ENCODE measurements at regions not wholly inside any gene's neighbourhood (a gene's known extent, or its start where the extent isn't known, plus 50 kb on each side); places are given as distances from the start of the nearest gene placed in this dataset.
A peak's percentile ranks its signal among the peaks of the same experiment; 100 is the strongest.
"Not testable (repeated sequence)": the region's sequence is repeated elsewhere in the genome, so short reads cannot be mapped to it uniquely, and the experiment has no call there.

DNA sequence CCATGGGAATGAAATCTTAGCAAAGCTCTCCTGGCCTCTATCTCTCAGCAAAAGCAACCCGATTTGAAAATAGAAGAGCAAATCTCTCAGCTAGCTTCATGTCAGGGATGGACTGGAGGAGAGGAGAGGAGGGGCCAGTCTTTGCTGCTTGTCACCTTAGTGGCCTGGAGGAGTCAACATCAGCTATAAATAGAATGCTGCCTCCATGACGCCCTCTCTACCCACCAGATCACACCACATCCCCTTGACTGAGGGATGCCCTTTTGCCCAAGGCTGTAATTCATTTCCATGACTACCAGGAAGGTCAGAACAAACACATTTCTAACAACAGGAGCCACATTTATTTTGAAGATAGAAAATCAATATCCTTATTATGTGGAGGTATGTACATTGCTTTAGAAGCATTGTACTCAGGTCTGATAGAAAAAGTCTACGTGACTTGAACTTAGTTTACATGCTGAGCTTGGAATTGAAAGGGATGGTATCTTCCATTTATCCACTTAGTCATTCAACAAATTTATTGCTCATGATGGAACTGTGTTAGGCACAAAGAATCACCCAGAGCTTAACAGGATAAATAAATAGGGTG lies 92.4 kb upstream of the LIFR start:
- peak; percentile 34 for DNase-seq

DNA sequence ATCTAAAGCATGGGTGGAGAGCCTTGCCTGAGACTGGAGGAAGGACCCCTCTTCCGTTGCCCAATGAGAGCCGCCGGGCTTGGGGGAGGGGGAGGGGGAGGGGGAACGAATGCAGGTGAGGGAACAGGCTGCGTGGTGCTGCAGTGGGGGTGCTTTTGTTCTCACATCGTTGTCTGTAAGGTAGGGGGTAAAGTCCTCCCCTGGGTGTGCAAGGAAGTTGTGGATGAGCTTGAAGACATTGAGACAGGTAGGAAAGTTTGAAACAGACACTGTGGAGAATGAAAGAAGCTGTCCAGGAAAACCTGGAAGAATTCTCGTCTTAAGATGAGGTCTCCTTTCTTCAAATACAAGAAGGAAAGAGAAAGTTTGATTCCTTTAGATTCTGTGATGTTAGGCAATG lies 94.1 kb upstream of the LIFR start:
- DNase-seq = no peak

DNA sequence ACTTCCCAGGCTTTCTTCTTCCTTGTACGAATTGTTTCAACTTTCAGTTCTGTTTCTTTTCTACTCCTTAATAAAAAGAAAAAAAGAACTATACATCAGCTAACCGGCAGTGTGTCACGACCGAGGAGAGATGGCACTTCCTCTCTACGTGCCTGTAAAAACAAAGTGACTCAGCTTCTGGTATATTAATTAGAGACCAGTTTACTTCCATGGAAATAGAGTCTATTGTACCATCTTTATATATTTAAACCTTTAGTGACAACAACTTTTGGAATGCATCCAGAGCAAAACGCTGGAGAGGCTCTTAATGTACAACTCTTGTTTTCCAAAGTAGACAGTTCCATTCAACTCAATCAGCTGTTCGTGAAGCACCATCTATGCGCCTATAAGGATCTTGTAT lies 94.5 kb upstream of the LIFR start:
- peak; percentile 64 for DNase-seq

DNA sequence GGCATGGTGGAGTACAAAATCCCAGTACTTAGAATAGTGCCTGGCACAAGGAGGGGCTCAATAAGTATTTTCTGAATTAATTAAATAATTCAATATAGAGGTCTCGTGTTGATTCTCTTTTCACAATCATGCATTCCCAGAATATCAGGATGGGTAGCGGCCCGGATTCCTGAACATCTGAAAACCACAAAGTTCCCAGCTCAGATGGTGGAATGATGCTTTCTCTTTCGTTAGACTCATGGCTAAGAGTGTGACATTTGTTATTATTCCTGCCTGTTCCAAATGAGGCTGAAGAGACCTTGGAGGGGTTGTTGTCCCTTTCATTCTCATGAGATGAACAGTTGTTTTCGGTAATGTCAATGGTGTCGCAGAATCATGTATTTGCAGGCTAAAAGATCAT lies 95.4 kb upstream of the LIFR start:
- DNase-seq = no peak

DNA sequence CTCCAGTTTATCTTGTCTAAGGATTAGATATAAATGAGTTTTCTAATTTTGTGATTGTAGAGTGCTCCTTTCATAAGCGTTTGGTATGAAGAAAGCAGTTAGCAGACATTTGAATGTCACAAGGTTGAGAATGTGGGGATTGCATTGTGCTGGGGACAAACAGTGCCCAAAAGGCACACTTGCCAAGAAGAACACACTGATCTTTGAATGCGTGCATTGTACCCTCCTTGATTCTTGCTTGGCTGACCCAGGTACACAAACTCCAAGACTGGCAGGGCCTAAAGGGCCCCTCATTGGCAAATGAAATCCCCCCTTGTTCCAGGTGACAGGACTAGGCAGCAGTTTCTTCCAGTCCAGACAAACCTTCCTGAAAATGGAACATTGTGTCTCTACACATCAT lies 96.9 kb upstream of the LIFR start:
- no peak for DNase-seq

DNA sequence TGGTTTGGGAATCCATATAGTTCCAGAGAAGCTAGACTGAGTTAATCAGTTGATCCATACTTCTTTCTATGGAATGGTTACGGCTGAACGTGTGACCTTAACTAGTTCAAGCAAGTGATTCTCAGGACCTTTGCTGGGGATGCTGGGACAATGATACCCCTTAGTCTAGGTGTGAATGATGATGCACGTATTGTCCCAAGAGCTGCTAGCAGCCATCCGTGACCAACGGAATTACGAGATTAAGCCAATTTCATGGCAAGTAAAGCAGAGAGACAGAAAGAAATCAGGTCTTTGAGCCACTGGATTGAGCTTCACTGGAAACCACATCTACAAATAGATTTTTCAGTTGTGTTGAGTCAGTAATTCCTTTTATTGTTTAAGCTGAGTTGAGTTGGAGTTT lies 99.2 kb upstream of the LIFR start:
- DNase-seq = no peak

DNA sequence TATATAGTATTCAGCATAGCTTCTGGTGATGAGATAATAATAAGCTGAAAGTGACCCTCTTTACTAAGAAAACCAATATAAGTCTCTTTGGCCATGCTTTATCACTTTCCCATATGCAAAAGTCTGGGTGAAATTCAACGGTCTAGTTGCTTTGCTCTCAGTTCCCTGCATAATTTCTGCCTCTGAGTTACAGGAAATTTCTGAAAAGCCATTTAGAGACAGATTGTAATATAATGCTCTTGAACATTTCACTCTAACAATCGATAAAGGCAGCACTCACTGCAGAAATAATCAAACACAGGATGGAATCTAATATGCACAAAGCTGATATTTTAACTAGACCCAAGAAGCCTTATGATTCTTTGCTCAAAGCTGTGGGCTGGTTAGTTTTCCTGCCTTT lies 100.1 kb upstream of the LIFR start:
- no peak for DNase-seq

DNA sequence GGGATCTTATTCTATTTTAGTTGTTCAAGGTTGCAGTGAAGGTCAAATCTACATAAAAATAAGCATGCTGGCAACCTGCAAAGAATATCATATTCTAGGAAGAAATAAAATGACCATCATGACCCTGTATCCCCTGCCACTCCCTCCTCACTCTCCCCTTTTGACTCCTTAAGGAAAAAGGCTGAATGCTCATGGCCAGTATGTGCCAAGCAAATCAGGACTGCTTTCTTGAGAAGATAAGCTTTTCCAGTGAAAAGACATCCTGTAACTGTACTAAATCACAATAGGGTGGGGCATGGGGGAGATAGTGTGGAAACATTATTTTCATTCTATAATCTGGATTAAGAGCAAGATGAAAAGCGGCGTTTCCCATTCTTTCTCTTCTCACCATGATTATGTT lies 100.6 kb upstream of the LIFR start:
- no peak for DNase-seq

DNA sequence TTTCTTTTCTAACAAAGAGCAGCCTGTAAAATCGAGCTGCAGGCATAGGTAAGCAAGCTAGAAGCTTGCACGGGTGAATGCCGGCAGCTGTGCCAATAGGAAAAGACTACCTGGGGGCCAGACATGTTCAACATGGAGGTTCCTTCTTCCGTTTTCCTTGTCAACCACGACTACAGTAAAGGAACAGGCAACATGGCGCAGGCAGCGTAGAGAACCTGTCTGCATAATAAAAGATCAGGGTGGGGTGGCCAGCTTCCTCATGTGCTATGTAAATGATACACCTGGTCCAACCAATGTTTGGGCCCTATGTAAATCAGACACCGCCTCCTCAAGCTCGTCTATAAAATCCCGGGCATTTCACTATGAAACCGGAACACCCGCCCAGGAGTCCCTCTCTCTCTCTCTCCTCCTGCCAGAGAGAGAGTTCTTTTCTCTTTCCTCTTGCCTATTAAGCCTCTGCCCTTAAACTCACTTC lies 103.8 kb upstream of the LIFR start:
- peak; percentile 100 for DNase-seq

DNA sequence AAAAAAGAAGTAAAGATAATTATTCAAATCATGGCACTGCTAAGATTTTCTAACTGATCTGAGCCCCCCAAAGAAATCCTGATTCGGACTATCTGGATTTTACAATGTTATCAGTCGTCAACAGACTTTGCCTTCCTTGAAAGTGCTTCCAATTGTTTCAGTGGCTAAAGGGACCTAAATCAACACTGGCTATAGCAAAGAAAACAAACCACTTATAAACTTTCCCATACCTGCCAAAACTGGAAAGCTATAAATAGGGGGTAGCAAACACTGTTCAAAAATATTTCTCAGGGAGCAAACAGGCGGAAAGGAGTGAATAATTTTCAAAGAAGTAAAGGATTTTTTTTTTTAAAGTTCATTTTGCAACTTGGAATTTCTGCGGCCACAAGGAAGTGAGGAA lies 105.6 kb upstream of the LIFR start:
- no peak for DNase-seq

DNA sequence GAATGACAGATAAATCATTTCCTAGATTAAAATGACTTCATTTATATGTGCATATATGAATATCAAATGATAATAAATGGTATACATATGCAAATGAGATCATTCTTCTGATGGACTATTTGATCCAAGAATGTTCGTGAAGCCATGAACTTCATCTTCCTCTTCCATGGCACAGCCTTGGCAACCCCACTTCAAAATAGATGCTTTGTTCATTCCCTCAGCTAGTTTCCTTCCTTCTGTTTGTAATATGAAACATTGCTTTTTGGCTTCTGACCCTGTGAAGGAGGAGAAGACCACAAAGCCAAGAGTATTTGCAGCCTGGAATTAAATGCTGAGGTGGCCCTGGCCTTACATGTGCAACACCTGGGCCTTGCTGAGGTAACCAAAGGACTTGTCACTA lies 106.8 kb upstream of the LIFR start:
- no peak for DNase-seq

DNA sequence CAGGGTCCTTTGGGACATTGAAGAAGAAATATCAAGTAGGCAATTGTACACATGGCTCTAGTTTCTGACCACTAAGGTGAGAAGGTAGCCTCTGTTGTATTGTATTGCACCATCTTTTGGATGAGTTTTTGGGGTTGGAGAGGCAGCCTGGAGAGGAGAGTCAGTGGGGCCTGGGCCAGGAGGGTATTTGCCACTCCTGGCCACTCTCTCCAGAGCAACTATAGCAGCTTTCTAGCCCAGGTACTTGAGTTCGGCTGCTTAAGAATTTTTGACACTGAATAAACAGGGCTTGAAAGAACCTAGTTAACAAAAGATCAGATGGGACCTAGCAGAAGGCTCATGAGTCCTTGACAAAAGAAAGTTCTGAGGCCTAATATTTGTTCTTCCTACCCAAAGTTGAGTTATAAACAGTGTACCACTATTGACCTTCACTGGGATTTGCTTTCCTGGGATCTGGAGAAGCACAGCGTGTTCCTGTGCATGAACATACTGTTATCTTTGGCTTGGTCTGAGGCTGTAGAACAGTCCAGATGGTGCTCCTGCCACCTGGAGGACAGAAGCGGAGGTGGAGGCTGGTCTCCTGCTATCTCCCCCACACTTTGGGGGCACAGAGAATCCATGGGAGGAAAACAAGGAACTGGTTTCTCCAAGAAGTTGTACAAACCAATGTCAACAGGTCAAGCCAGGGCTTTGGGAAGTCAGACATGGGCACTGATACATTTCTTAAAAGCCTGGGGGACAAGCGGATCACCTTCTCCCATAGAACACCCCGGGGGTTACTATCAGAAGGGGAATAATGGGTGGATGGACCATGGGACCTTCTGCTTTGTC lies 110.4 kb upstream of the LIFR start:
- no peak for DNase-seq

DNA sequence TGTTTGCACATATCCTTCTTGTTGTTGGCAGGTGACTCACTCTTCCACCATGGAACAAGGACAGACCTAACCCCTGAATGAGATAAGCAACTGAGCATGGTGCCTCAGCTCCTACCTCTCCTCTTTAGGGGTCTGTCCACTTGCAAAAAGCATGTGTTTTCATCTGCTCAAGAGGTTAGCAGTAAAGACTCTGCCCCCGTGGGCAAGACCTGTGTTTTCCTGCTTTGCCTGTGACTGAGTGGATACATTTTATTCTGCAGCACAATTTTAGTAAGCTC lies 111.0 kb upstream of the LIFR start:
- DNase-seq = no peak

DNA sequence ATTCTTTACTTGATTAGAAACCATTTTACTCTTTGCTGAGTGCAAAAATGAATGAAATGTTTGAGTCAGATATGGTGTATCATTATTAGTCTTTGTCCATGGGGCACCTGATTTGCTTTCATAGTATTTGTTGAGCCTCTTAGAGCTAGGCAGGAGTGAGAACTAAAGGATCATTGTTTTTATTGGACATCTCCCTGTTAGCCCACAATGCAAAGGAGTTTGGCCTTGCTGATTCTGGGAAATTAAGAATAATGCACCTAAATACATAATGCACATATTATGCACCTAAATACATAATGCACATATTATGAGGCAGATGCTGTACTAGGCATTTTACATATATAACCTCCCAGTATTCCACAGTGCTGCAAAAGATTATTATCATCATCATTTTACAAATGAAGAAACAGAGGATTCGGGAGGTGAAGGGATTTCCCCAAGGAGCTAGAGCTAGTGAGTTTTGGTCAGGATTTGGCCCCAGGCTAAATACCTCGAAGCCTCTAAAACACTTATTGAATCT lies 113.0 kb upstream of the LIFR start:
- DNase-seq = no peak

DNA sequence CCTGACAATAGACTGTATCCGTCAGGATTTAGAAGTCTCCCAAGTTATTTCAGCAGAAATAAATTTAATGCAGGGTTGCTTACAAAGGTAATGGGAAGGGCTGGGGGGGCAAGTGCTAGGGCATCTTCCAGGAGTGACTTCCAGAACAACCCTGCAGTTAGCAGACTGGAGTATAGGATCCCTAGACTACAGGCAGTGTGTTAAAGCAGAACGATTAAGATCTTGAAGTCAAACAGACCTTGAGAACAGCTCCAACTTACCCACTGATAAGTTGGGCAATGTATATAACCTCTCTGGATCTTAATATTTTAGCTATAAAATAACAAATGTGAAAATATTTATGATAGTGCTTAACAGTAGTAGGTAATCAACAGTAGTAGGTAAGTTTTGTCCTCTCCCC lies 113.6 kb upstream of the LIFR start:
- DNase-seq = no peak

DNA sequence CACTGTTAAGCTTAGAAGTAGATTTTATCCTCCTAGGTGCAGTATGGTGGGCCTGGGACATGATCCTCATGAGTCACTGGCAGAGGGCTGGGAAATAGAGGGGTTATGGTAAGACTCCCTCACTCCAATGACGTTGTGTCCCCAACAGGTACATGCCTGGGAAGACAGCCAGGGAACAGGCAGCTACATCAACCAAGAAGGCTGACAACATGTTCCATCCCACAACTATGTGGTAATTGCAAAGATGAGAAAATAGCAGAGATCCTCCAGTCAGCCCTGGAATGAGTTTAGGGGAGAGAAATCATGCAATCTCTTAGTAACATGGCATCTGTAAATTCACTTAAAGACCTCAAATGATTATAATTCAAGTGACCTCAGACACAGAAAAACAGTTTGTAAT lies 114.4 kb upstream of the LIFR start:
- no peak for DNase-seq

DNA sequence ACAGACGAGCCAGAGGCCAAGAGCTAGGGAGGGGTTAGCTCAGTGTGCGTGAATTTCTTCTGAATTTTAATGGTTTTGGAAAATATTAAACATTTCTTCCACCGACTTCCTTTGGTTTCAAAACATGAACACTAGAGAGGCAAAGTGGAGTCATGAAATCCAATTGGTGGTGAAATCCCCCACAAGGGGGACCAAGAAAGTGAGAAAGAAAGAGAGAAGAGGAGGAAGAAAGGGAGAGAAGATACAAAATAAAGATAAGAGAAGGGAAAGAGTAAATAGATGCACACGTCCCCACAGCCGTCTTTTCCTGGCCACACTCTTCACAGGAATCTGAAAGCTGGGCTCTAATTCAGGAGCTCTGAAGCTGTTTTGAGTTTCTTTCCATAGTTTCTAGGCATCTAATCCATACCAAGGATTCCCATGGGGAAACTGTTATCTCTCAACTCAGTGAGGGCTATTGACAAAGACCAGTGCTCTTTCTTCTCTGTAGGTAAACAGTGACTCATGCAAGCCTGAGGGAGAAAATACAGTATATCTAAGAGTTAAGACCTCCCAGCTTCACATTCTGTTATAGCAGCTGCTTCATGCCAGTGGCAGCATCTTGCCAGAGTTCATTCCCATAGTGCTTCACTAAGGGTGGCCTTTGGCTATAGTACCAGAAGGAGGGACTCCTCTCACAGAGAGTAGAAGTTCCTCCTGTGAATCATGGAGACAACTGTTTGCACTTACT lies 115.8 kb upstream of the LIFR start:
- DNase-seq = peak; percentile 25

DNA sequence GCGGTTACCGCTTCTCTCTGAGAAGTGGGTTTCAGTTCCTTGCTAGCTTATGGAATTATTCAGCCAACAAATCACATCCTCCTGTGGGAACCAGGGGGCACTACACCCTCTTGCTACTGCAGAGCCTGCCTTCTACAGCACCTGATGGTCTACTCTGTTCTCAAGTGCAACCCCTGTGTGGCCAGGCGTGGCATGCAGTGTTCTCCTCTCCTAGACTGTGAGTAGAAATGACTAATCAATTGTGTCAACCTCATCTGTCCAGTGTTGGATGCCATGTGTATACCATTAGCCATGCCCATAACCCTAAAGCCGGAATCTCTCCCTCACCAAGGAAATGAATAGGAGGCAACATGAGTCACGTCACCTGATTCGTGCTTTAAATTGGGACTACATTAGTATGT lies 117.2 kb upstream of the LIFR start:
- no peak for DNase-seq

DNA sequence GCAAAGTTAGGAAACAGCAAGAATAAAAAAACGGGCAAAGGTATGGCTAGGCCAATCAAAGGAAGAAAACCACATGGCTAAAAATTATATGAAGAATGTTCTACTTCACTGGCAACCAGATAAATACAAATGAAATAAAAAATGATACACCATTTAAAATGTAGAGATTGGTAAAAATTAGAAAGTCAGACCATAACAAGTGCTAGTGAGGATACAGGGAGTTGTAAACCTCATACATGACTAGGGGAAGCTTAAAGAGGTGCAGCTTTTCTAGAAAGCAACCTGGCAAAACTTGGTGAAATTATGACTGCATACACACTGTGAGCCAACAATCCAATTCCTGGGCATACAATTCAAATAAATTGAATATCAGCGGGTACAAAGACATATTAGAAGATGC lies 119.0 kb upstream of the LIFR start:
- DNase-seq = no peak

DNA sequence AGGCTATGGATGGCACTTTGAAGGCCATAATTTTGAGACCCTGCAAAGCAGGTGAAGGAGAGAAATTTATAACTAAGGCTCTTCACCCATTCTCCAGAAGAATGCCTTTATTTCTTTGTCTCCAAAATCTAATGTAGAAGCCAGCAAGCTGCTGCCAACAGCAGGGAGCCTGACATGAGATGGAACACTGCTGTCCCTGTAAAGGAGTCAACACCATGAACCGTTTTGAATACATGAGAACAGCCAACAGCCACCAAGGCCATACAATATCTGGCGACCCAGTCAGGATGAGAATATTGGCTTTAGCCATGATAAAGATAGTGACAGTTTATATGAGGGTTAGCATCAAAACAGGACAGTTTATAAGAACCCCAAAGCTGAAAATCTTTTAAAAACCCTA lies 121.2 kb upstream of the LIFR start:
- no peak for DNase-seq

DNA sequence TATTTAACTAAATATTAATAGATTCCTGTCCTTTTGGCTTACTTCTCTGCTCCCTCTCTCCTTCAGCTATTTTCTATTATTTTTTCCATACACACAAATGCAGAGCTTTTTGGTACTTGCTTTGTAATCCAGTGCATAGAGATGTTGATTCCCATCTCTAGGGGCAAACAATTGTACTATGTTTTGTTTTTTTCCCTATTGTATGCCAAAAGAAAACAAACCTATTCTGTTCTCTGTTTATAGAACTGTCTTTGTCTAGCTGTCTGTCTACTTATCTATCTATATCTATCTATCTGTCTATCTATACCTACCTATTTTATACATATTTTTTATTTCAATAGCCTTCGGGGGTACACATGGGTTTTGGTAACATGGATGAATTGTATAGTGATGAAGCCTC lies 121.6 kb upstream of the LIFR start:
- no peak for DNase-seq

DNA sequence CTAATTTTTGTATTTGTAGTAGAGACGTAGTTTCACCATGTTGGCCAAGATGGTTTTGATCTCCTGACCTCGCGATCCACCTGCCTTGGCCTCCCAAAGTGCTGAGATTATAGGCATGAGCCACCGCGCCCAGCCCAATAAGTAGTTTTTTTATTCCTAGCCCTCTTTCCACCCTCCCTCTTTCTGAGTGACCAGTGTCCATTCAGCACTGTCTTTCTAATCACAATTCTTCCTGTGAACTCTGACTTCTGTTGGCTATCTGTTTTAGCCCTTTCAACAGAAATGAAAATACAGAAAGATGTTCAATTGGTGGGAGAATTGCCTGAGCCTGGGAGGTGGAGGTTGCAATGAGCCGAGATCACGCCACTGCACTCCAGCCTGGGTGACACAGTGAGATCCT lies 122.3 kb upstream of the LIFR start:
- DNase-seq = not testable (repeated sequence)

DNA sequence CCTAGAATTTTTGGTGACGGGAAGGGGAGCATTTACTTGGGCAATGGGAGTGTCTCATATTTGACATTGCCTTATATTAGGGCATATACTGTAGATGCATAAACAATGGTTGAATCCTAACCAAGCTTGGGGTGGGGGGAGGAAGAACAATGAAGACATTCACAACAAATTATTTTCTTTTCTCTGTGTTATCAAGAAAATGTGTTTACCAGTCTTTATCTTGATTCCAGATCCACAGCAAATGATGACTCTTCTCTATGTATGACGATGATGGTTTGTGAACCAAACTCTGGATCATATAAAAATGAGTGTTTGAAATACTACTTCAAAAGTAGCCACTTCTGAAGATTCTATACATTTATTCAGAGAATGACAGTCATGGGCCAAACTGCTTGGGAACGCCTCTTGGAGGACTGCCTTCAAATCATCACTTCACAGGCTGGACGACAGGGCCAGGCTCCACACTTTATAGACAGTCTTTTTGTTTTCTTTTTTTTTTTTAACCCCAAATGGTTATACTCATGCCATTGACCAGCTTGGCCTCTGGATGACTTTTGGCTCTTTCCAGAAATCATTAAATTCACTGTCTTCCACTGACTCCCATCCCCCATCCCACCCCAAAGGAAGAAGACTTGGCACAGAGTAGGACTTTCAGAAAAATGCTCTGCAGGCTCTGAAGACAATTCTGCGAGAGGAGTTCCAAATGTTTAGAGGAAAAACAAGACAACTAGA lies 123.8 kb upstream of the LIFR start:
- DNase-seq = no peak

Data from SHP77 treated with DMSO at 0.1 percent for 48 hours (cell line).